ENCODE measurements at regions not wholly inside any gene's neighbourhood (a gene's known extent, or its start where the extent isn't known, plus 50 kb on each side); places are given as distances from the start of the nearest gene placed in this dataset.

DNA sequence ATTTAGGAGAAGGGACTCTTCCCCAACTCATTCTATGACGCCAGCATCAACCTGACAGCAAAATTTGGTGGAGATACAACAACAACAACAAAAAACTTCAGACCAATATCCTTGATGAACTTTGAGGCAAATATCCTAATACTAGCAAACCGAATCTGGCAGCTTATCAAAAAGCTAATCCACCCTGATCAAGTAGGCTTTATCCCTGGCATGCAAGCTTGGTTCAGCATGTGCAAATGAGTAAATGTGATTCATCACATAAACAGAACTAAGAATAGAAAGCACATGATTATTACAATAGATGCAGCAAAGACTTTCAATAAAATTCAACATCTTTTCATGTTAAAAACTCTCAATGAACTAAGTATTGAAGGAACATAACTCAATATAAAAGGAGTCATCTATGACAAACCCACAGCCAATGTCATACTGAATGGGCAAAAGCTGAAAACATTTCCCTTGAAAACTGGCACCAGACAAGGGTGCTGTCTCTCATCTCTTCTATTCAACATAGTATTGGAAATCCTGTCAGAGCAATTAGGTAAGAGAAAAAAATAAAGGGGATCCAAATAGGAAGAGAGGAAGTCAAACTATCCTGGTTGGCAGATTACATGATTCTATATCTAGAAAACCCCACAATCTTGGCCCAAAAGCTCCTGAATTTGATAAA is 233.3 kb downstream of the CCDC59 start:
- H3K4me1 ChIP-seq = no peaks in the 10 kb centered on the region
- intact Hi-C loops (cut with DNase I; ENCODE audit: low total_unique reads) = no loop called here
- H3K4me3 ChIP-seq = no peak overlapping the region
- H3K9me3 ChIP-seq = no peaks in the 10 kb centered on the region
- H3K27ac ChIP-seq = no peak overlapping the region
- TF ChIP-seq, protein P1, sequence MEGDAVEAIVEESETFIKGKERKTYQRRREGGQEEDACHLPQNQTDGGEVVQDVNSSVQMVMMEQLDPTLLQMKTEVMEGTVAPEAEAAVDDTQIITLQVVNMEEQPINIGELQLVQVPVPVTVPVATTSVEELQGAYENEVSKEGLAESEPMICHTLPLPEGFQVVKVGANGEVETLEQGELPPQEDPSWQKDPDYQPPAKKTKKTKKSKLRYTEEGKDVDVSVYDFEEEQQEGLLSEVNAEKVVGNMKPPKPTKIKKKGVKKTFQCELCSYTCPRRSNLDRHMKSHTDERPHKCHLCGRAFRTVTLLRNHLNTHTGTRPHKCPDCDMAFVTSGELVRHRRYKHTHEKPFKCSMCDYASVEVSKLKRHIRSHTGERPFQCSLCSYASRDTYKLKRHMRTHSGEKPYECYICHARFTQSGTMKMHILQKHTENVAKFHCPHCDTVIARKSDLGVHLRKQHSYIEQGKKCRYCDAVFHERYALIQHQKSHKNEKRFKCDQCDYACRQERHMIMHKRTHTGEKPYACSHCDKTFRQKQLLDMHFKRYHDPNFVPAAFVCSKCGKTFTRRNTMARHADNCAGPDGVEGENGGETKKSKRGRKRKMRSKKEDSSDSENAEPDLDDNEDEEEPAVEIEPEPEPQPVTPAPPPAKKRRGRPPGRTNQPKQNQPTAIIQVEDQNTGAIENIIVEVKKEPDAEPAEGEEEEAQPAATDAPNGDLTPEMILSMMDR (IDR thresholded peaks at IDR 0.05) = no peak
- DNase-seq = no peak
- no peaks in the 10 kb centered on the region for H3K36me3 ChIP-seq
- no peaks in the 10 kb centered on the region for H3K27me3 ChIP-seq

DNA sequence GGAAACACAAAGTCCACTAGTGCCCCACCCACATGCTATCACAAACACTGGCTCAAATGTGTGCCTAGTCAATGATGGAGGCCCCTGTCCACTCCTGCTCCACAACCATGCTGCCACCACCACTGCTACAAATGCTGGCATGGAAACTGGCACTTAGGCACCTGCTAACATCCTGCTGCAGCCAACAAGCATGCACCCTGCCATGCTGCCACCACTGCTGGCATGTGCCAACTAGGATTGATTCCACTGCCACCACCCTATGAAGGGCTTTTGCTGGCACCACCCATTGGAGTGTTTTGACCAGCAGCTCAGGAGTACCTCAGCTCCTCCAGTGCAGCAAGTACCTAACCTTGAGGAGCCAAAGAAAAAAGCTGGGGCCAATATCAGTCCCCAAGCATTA is 236.6 kb downstream of the CCDC59 start:
- Histone ChIP-seq H3K27me3 (no peaks in the 10 kb centered on the region), H3K9me3 (no peaks in the 10 kb centered on the region), H3K4me1 (no peaks in the 10 kb centered on the region), H3K4me3 (no peak overlapping the region), H3K27ac (no peak overlapping the region), H3K36me3 (no peaks in the 10 kb centered on the region)
- TF ChIP-seq, protein P1 (IDR thresholded peaks at IDR 0.05) = no peak
- intact Hi-C loops (cut with DNase I; ENCODE audit: low total_unique reads) = no loop called here
- DNase-seq = no peak

DNA sequence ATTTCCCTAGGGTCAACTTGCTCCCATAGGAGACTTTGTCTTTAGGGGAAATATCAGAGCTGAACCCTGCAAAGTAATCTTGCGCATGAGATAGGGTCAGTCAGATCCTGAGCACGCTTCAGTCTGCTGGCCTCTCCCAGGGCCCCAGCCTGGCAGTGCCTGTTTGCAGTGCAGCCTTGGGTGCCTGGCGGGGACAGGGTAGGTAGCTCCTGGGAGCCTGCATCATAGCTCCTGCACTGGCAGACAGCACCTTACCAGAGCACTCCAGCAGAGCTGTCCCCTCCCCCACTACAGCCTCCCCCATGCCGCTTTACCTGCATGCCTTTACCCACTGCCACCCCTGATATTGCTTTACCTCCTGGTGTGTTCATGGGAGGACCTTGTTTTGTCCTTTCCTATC is 237.3 kb downstream of the CCDC59 start:
- H3K4me3 ChIP-seq = no peak overlapping the region
- H3K9me3 ChIP-seq = no peaks in the 10 kb centered on the region
- H3K27ac ChIP-seq = no peak overlapping the region
- no peaks in the 10 kb centered on the region for H3K4me1 ChIP-seq
- intact Hi-C loops (cut with DNase I; ENCODE audit: low total_unique reads) = no loop called here
- no peaks in the 10 kb centered on the region for H3K36me3 ChIP-seq
- DNase-seq = no peak
- H3K27me3 ChIP-seq = no peaks in the 10 kb centered on the region
- TF ChIP-seq, protein P1 (IDR thresholded peaks at IDR 0.05) = no peak

DNA sequence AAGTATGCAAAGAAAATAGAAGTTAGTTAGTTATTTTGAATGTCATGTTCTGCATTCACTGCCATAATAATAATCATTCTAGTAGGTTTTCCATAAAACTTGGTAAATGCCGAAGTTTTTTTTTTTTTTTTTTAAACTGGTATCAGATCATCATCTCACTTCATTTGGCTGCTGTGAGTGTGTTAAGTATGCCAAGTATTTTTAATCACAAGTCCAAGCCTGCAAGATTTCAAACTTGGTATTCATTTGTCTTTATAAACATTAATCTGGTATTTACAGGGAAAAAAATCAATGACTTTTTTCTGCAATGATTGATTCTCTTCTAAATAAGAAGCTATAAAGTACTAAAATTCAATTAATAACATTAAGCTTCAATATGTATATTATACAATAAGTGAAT is 248.9 kb downstream of the CCDC59 start:
- TF ChIP-seq, protein P1 (IDR thresholded peaks at IDR 0.05) = no peak
- Histone ChIP-seq H3K27ac (no peak overlapping the region), H3K36me3 (no peaks in the 10 kb centered on the region), H3K9me3 (no peaks in the 10 kb centered on the region), H3K4me3 (no peak overlapping the region), H3K27me3 (no peaks in the 10 kb centered on the region), H3K4me1 (no peaks in the 10 kb centered on the region)
- DNase-seq = no peak
- intact Hi-C loops (cut with DNase I; ENCODE audit: low total_unique reads) = no loop called here

DNA sequence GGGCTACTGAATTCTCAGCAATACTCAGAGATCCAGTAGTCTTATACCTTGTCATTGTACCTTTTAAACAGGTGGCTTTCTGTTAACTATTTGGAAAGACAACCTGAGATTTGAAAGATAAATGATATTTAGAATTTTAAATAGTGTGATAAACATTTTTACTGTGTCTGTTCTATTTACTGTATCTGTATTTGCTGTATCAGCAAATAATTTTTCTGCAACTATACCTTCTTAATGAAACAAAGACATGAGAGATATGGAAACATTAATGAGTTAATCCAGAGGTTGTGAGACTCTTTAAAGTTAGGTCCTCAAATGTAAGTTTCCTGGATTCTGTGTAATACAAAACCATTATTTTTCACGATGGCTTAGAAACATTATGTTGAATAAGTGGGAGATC is 249.6 kb downstream of the CCDC59 start:
- no peak for DNase-seq
- no peaks in the 10 kb centered on the region for H3K9me3 ChIP-seq
- no peaks in the 10 kb centered on the region for H3K36me3 ChIP-seq
- H3K27ac ChIP-seq = no peak overlapping the region
- no peak overlapping the region for H3K4me3 ChIP-seq
- H3K27me3 ChIP-seq = no peaks in the 10 kb centered on the region
- intact Hi-C loops (cut with DNase I; ENCODE audit: low total_unique reads) = no loop called here
- TF ChIP-seq, protein P1 (IDR thresholded peaks at IDR 0.05) = no peak
- no peaks in the 10 kb centered on the region for H3K4me1 ChIP-seq

DNA sequence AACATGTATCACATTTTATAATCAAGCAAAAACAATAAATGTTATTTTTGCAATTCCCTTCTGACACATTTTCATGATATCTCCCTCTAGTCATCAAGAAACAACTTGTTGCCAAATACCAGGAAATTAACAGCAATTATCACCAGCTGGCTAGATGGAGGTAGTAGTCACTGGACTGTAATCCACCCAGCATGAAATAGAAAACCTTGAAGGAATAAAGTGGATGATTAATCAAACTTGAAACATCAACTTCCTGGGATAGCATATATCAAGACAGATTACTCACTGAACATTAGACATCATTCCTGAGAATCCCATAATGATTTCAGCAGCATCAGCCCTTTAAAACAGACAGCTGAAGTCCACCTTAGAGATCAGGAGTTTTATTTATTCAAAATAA is 259.0 kb downstream of the CCDC59 start:
- H3K27ac ChIP-seq = no peak overlapping the region
- TF ChIP-seq, protein P1 (IDR thresholded peaks at IDR 0.05) = no peak
- H3K9me3 ChIP-seq = no peaks in the 10 kb centered on the region
- no peaks in the 10 kb centered on the region for H3K36me3 ChIP-seq
- no peak overlapping the region for H3K4me3 ChIP-seq
- H3K27me3 ChIP-seq = no peaks in the 10 kb centered on the region
- no peaks in the 10 kb centered on the region for H3K4me1 ChIP-seq
- no peak for DNase-seq
- intact Hi-C loops (cut with DNase I; ENCODE audit: low total_unique reads) = no loop called here
